ENCODE measurements at regions not wholly inside any gene's neighbourhood (a gene's known extent, or its start where the extent isn't known, plus 50 kb on each side); places are given as distances from the start of the nearest gene placed in this dataset.

- Histone ChIP-seq H3K4me1 (no peaks in the 10 kb centered on the region), H3K27ac (no peak overlapping the region), H3K27me3 (no peaks in the 10 kb centered on the region), H3K9me3 (no peaks in the 10 kb centered on the region), H3K36me3 (no peaks in the 10 kb centered on the region), H3K4me3 (no peak overlapping the region)
- TF ChIP-seq CTCF (IDR thresholded peaks at IDR 0.05): no peak
- no peak for TF ChIP-seq POLR2A (IDR thresholded peaks at IDR 0.05)
- DNase-seq: no peak
- intact Hi-C loops (cut with DNase I): no loop called here
- 58 to 67% methylated on average over 2 of the region's 2 CpGs for WGBS, 2 donors
These were observed 124.8 kb downstream of the TMTC3 start for GRCh38 chr12:88266806-88267360.

- no peak for DNase-seq
- WGBS, 2 donors: 80 to 83% methylated on average over 2 of the region's 2 CpGs
- intact Hi-C loops (cut with DNase I): no loop called here
- Histone ChIP-seq H3K27me3 (no peaks in the 10 kb centered on the region), H3K4me1 (no peaks in the 10 kb centered on the region), H3K27ac (no peak overlapping the region), H3K4me3 (no peak overlapping the region), H3K36me3 (no peaks in the 10 kb centered on the region), H3K9me3 (no peaks in the 10 kb centered on the region)
- no peak for TF ChIP-seq POLR2A (IDR thresholded peaks at IDR 0.05)
These were observed 125.5 kb downstream of the TMTC3 start for GRCh38 chr12:88267630-88268029.

- H3K9me3 ChIP-seq: no peaks in the 10 kb centered on the region
- WGBS, 2 donors: 89 to 93% methylated on average over 3 to 4 of the region's 4 CpGs
- DNase-seq: no peak
- no peaks in the 10 kb centered on the region for H3K27me3 ChIP-seq
- H3K4me1 ChIP-seq: no peaks in the 10 kb centered on the region
- no peak for TF ChIP-seq POLR2A (IDR thresholded peaks at IDR 0.05)
- TF ChIP-seq CTCF (IDR thresholded peaks at IDR 0.05): no peak
- no peaks in the 10 kb centered on the region for H3K36me3 ChIP-seq
- intact Hi-C loops (cut with DNase I): no loop called here
- no peak overlapping the region for H3K4me3 ChIP-seq
- H3K27ac ChIP-seq: no peak overlapping the region
These were observed 130.3 kb downstream of the TMTC3 start for GRCh38 chr12:88272456-88272855.

GRCh38 chr12:88273450-88273849, 131.3 kb downstream of the TMTC3 start:
- H3K9me3 ChIP-seq: no peaks in the 10 kb centered on the region
- intact Hi-C loops (cut with DNase I): no loop called here
- no peak for DNase-seq
- H3K4me1 ChIP-seq: no peaks in the 10 kb centered on the region
- H3K36me3 ChIP-seq: no peaks in the 10 kb centered on the region
- TF ChIP-seq CTCF (IDR thresholded peaks at IDR 0.05): no peak
- no peak for TF ChIP-seq POLR2A (IDR thresholded peaks at IDR 0.05)
- no peak overlapping the region for H3K4me3 ChIP-seq
- H3K27me3 ChIP-seq: no peaks in the 10 kb centered on the region
- 77 to 81% methylated on average over 2 of the region's 2 CpGs for WGBS, 2 donors
- H3K27ac ChIP-seq: no peak overlapping the region

GRCh38 chr12:88273875-88274274, 131.8 kb downstream of the TMTC3 start:
- no peaks in the 10 kb centered on the region for H3K27me3 ChIP-seq
- no peak for DNase-seq
- no peaks in the 10 kb centered on the region for H3K36me3 ChIP-seq
- H3K27ac ChIP-seq: no peak overlapping the region
- WGBS, 2 donors: 70 to 76% methylated on average over 2 of the region's 2 CpGs
- H3K4me1 ChIP-seq: no peaks in the 10 kb centered on the region
- intact Hi-C loops (cut with DNase I): no loop called here
- no peak for TF ChIP-seq POLR2A (IDR thresholded peaks at IDR 0.05)
- no peak for TF ChIP-seq CTCF (IDR thresholded peaks at IDR 0.05)
- H3K9me3 ChIP-seq: no peaks in the 10 kb centered on the region
- no peak overlapping the region for H3K4me3 ChIP-seq
